Colonic mucosa (tissue), 4 donors: ENCODE measurements at regions not wholly inside any gene's neighbourhood (a gene's known extent, or its start where the extent isn't known, plus 50 kb on each side); places are given as distances from the start of the nearest gene placed in this dataset.

Experiments used
- DNase-seq: peaks from one replicate; pipeline ENCODE4 v3.0.0-alpha.2; 2020
- H3K27ac ChIP-seq: fragments of 200-600 bp; one replicate; pipeline ENCODE4 v1.8.0; 2021
- H3K27me3 ChIP-seq: fragments of 200-600 bp; one replicate; pipeline ENCODE4 v1.8.0; 2021
- H3K36me3 ChIP-seq: fragments of 200-600 bp; one replicate; pipeline ENCODE4 v1.8.0; 2021
- H3K4me1 ChIP-seq: fragments of 200-600 bp; one replicate; pipeline ENCODE4 v1.8.0; 2021; ENCODE audit warnings: mild to moderate bottlenecking
- H3K4me3 ChIP-seq: fragments of 200-600 bp; one replicate; pipeline ENCODE4 v1.8.0; 2021
- H3K9ac ChIP-seq, 2 donors: one replicate each; pipeline ENCODE4 v1.7.0; 2013; ENCODE audit warnings: control low read depth in 2 of 2, low read depth in 2 of 2, low read length in 2 of 2
- H3K9me3 ChIP-seq: fragments of 200-600 bp; one replicate; pipeline ENCODE4 v1.8.0; 2021
- intact Hi-C: fragments of 100-400 bp; cut with DNase I; formaldehyde crosslinking; loops from one replicate; pipeline ENCODE4 v1.14.1; 2022
- TF ChIP-seq, protein P1 (sequence below): fragments of 200-600 bp; IDR thresholded peaks from one replicate; pipeline ENCODE4 v1.8.0; 2022; ENCODE audit warnings: antibody characterized with exemption, mild to moderate bottlenecking
- donor health status: healthy.
- donor health status: DM: no; HTN: no; CAD: no.
- donor health status: DM: no; HTN: no; CAD: no.

DNA sequence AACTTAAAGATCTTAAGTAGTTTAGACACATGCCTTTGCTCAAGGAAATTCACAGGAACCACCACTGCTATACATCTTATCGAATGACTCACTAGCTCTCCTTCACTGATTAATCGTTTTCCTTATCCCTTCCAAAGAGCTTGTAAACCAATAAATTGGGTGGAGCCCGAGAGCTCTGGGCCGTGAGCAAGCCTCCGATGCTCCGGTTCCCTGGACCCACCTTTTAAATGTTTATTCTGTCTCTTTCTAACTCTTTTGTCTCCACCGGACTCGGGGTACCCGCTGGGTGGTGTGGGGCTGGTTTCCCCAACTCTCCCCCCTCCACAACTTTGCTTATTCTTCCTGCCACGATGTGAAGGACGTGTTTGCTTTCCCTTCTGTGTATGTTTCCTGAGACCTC lies 292.9 kb upstream of the TMEFF2 start:
- DNase-seq = peak; percentile 53
- Histone ChIP-seq H3K4me1 (no peaks in the 10 kb centered on the region), H3K27ac (peak overlapping the region; percentile 81), H3K27me3 (no peaks in the 10 kb centered on the region), H3K36me3 (no peaks in the 10 kb centered on the region), H3K9me3 (no peaks in the 10 kb centered on the region), H3K4me3 (no peak overlapping the region), H3K9ac (peak overlapping the region in 1 of 2 donors; percentile 9)
- intact Hi-C loops = no loop called here
- TF ChIP-seq, protein P1, sequence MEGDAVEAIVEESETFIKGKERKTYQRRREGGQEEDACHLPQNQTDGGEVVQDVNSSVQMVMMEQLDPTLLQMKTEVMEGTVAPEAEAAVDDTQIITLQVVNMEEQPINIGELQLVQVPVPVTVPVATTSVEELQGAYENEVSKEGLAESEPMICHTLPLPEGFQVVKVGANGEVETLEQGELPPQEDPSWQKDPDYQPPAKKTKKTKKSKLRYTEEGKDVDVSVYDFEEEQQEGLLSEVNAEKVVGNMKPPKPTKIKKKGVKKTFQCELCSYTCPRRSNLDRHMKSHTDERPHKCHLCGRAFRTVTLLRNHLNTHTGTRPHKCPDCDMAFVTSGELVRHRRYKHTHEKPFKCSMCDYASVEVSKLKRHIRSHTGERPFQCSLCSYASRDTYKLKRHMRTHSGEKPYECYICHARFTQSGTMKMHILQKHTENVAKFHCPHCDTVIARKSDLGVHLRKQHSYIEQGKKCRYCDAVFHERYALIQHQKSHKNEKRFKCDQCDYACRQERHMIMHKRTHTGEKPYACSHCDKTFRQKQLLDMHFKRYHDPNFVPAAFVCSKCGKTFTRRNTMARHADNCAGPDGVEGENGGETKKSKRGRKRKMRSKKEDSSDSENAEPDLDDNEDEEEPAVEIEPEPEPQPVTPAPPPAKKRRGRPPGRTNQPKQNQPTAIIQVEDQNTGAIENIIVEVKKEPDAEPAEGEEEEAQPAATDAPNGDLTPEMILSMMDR = no peak

DNA sequence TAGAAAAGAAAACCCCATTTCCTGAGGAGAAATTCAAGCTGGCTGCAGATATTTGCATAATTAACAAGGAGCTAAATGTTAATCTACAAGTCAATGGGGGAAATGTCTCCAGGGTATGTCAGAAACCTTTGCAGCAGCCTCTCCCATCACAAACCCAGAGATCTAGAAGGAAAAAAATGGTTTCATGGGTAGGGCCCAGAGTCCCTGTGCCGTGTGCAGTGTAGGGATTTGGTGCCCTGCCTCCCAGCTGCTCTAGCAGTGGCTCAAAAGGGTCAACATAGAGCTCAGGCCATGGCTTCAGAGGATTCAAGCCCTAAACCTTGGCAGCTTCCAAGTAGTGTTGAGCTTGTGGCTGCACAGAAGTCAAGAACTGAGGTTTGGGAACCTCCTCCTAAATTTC lies 290.2 kb upstream of the TMEFF2 start:
- TF ChIP-seq, protein P1 = no peak
- no peaks in the 10 kb centered on the region for H3K9me3 ChIP-seq
- intact Hi-C loops = no loop called here

DNA sequence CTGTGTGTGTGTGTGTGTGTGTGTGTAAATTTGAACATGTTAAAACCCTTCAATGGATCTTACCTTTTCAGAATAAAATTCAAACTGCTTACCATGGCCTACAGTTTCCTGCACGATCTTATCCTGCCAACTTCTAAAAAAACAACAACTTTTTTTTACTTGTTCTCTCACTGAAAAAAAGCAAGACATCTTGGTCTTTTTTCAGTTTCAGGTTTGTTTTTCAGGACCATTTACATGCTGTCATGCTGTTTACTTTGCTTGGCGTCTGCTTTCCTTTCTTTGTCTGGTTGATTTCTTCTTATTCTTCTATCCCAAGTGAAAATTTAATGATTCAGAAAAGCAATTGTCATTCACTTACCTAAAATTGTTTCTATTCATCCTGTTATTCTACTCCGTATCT lies 286.3 kb upstream of the TMEFF2 start:
- intact Hi-C loops = no loop called here
- Histone ChIP-seq H3K9ac (no peak overlapping the region), H3K36me3 (no peaks in the 10 kb centered on the region), H3K27me3 (no peaks in the 10 kb centered on the region), H3K4me1 (no peaks in the 10 kb centered on the region), H3K27ac (no peak overlapping the region), H3K4me3 (no peak overlapping the region), H3K9me3 (no peaks in the 10 kb centered on the region)
- TF ChIP-seq, protein P1 = no peak
- DNase-seq = no peak

More for the DNA sequence above, 290.2 kb upstream of the TMEFF2 start:
- Histone ChIP-seq H3K4me1 (no peaks in the 10 kb centered on the region), H3K36me3 (no peaks in the 10 kb centered on the region), H3K27ac (no peak overlapping the region), H3K27me3 (no peaks in the 10 kb centered on the region), H3K4me3 (no peak overlapping the region), H3K9ac (no peak overlapping the region)
- no peak for DNase-seq

DNA sequence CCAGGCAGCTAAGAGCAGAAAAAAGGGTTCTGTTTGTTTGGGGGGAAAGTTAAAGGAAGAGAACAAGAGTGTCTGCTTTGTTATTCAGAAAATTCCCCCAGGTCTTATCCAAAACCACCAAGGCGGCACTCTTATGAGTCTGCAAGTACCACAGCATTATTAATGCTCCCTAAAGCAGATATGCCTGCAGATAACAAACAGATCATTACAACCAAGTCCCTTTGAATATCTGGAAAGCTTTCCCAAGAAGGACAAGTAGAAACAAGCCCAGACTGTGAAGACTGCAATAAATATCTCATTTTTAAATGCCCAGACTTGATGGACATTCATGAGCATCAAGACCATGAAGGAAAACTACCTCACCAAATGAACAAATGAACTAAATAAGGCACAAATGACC lies 278.6 kb upstream of the TMEFF2 start:
- intact Hi-C loops = no loop called here
- H3K4me3 ChIP-seq = no peak overlapping the region

DNA sequence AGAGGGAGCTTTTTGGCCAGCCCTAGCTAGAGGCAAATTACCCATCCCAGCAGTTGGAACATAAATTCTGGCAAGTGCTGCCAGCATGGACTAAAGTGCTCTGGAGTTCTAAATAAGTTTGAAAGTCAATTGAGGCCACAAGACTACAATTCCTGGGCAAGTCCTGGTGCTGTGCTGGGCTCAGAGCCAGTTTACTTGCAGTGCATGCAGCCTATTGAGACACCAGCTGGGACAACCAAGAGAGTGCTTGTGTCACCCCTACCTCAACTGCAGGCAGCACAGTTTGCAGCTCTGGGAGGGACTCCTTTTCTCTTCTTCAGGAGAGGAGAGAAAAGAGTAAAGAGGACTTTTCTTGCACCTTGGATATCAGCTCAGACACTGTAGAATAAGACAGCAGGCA lies 277.2 kb upstream of the TMEFF2 start:
- TF ChIP-seq, protein P1 = no peak
- Histone ChIP-seq H3K36me3 (no peaks in the 10 kb centered on the region), H3K27ac (no peak overlapping the region), H3K27me3 (no peaks in the 10 kb centered on the region), H3K4me1 (no peaks in the 10 kb centered on the region), H3K4me3 (no peak overlapping the region), H3K9ac (no peak overlapping the region), H3K9me3 (no peaks in the 10 kb centered on the region)
- no peak for DNase-seq
- intact Hi-C loops = no loop called here

More for the DNA sequence above, 278.6 kb upstream of the TMEFF2 start:
- DNase-seq = no peak
- Histone ChIP-seq H3K27me3 (no peaks in the 10 kb centered on the region), H3K9ac (no peak overlapping the region), H3K9me3 (no peaks in the 10 kb centered on the region), H3K27ac (no peak overlapping the region), H3K36me3 (no peaks in the 10 kb centered on the region), H3K4me1 (no peaks in the 10 kb centered on the region)
- TF ChIP-seq, protein P1 = no peak

DNA sequence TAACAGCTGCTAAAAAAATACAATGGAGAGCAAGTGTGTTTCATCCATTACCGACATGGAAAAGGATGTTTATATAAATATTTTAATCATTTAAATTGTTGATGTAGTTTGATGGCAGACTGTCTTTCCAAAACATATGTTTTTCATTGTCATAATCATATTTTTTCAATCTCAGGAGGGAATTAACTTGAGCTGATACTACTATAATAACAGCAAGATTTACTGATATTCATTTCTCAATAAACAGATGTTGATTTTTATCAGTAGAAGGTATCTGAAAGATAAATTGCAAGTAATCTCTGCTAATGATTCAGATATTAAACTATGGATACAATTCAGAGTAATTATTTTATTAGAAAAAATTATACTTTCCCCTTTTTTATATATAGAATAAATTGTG lies 274.9 kb upstream of the TMEFF2 start:
- no peaks in the 10 kb centered on the region for H3K4me1 ChIP-seq
- no peaks in the 10 kb centered on the region for H3K9me3 ChIP-seq
- no peak overlapping the region for H3K4me3 ChIP-seq
- intact Hi-C loops = no loop called here
- H3K27me3 ChIP-seq = no peaks in the 10 kb centered on the region
- no peak overlapping the region for H3K9ac ChIP-seq
- DNase-seq = no peak
- TF ChIP-seq, protein P1 = no peak
- H3K36me3 ChIP-seq = no peaks in the 10 kb centered on the region
- H3K27ac ChIP-seq = no peak overlapping the region
